ENCODE measurements at regions not wholly inside any gene's neighbourhood (a gene's known extent, or its start where the extent isn't known, plus 50 kb on each side); places are given as distances from the start of the nearest gene placed in this dataset.

DNA sequence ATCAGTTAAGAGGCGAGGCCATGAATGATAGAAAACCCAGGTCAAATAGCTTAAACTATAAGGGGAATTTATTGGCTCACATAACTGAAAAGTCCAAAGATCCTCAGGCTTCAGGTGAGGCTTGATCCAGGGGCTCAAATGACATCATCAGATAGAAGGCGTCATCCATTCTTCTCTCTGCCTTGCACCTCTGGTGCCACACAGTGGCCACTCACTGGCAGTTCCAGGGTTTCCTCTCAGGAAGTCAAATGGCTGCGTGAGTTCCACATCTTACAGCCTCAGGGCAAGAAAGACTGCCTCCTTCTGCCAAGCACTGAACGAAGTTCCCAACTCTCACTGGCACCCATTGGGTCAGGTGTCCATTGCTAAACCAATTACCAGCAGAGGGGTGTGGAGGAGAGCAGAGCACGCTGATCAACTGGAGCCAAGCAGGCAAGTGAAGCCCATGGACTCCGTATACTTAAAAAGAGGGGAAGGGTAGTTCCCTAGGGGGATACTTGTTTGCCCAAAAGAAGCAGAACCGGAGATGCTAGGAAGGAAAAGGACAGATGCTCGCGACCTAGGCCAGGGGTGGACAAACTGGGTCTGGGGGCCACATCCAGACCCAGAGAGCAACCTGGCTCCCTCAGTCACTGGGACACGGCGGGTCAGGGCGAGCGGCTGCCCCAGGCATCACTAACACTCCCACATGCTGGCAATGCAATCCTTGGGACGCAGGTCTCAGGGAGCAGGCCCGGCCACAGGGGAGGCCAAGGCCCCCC is 69.3 kb downstream of the SERPINA3 start (continued):
- TF ChIP-seq ZNF484 (CRISPR knock-in tag; IDR thresholded peaks at IDR 0.05; ENCODE audit: borderline replicate concordance, low read depth) (no peak), ARID4A (CRISPR knock-in tag; IDR thresholded peaks at IDR 0.05; ENCODE audit: borderline replicate concordance) (0 out of 2 replicates have a peak, but pooled peaks have one; percentile 6), KDM2A (CRISPR knock-in tag; IDR thresholded peaks at IDR 0.05; ENCODE audit: borderline replicate concordance, low read depth) (0 out of 2 replicates have a peak, but pooled peaks have one; percentile 19), ZNF687 (CRISPR knock-in tag; IDR thresholded peaks at IDR 0.05) (no peak; the same call in 1 of the 2 replicates), GABPA (IDR thresholded peaks at IDR 0.05; ENCODE audit: low read depth, low read length) (no peak), GABPA (CRISPR knock-in tag; IDR thresholded peaks at IDR 0.05; ENCODE audit: low read depth) (no peak), CBFB (CRISPR knock-in tag; IDR thresholded peaks at IDR 0.05) (0 out of 2 replicates have a peak, but pooled peaks have one; percentile 34)
- TF ChIP-seq, protein P1, sequence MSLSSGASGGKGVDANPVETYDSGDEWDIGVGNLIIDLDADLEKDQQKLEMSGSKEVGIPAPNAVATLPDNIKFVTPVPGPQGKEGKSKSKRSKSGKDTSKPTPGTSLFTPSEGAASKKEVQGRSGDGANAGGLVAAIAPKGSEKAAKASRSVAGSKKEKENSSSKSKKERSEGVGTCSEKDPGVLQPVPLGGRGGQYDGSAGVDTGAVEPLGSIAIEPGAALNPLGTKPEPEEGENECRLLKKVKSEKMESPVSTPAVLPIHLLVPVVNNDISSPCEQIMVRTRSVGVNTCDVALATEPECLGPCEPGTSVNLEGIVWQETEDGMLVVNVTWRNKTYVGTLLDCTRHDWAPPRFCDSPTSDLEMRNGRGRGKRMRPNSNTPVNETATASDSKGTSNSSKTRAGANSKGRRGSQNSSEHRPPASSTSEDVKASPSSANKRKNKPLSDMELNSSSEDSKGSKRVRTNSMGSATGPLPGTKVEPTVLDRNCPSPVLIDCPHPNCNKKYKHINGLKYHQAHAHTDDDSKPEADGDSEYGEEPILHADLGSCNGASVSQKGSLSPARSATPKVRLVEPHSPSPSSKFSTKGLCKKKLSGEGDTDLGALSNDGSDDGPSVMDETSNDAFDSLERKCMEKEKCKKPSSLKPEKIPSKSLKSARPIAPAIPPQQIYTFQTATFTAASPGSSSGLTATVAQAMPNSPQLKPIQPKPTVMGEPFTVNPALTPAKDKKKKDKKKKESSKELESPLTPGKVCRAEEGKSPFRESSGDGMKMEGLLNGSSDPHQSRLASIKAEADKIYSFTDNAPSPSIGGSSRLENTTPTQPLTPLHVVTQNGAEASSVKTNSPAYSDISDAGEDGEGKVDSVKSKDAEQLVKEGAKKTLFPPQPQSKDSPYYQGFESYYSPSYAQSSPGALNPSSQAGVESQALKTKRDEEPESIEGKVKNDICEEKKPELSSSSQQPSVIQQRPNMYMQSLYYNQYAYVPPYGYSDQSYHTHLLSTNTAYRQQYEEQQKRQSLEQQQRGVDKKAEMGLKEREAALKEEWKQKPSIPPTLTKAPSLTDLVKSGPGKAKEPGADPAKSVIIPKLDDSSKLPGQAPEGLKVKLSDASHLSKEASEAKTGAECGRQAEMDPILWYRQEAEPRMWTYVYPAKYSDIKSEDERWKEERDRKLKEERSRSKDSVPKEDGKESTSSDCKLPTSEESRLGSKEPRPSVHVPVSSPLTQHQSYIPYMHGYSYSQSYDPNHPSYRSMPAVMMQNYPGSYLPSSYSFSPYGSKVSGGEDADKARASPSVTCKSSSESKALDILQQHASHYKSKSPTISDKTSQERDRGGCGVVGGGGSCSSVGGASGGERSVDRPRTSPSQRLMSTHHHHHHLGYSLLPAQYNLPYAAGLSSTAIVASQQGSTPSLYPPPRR (CRISPR knock-in tag; IDR thresholded peaks at IDR 0.05; ENCODE audit: borderline replicate concordance): peak; percentile 30; the same call in 1 of the 2 replicates
- TF ChIP-seq, protein P2, sequence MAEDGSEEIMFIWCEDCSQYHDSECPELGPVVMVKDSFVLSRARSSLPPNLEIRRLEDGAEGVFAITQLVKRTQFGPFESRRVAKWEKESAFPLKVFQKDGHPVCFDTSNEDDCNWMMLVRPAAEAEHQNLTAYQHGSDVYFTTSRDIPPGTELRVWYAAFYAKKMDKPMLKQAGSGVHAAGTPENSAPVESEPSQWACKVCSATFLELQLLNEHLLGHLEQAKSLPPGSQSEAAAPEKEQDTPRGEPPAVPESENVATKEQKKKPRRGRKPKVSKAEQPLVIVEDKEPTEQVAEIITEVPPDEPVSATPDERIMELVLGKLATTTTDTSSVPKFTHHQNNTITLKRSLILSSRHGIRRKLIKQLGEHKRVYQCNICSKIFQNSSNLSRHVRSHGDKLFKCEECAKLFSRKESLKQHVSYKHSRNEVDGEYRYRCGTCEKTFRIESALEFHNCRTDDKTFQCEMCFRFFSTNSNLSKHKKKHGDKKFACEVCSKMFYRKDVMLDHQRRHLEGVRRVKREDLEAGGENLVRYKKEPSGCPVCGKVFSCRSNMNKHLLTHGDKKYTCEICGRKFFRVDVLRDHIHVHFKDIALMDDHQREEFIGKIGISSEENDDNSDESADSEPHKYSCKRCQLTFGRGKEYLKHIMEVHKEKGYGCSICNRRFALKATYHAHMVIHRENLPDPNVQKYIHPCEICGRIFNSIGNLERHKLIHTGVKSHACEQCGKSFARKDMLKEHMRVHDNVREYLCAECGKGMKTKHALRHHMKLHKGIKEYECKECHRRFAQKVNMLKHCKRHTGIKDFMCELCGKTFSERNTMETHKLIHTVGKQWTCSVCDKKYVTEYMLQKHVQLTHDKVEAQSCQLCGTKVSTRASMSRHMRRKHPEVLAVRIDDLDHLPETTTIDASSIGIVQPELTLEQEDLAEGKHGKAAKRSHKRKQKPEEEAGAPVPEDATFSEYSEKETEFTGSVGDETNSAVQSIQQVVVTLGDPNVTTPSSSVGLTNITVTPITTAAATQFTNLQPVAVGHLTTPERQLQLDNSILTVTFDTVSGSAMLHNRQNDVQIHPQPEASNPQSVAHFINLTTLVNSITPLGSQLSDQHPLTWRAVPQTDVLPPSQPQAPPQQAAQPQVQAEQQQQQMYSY (CRISPR knock-in tag; IDR thresholded peaks at IDR 0.05): no peak

Measured in HepG2 (cell line).